OCI-LY7 (cell line): ENCODE measurements at regions not wholly inside any gene's neighbourhood (a gene's known extent, or its start where the extent isn't known, plus 50 kb on each side); places are given as distances from the start of the nearest gene placed in this dataset.

Experiments used
- CTCF ChIP-seq: fragments of 200-600 bp; sonication (generic); conservative IDR thresholded peaks from 2 replicates; pipeline ENCODE4 v1.5.1; 2014; ENCODE audit warnings: mild to moderate bottlenecking, antibody characterized with exemption, low read length, moderate library complexity, mixed read lengths
- EZH2phosphoT487 ChIP-seq: fragments of 200-600 bp; sonication (generic); IDR thresholded peaks from 2 replicates; pipeline ENCODE4 v1.6.1; 2018; ENCODE audit warnings: low read depth, borderline replicate concordance, mild to moderate bottlenecking, mixed run types, antibody characterized with exemption, low read length, moderate library complexity, mixed read lengths

- TF ChIP-seq CTCF, result no peak
- no peak for TF ChIP-seq EZH2phosphoT487
Observed at GRCh38 chr14:23881282-23881681, 72.3 kb upstream of the DHRS4 start.
